ENCODE measurements at regions not wholly inside any gene's neighbourhood (a gene's known extent, or its start where the extent isn't known, plus 50 kb on each side); places are given as distances from the start of the nearest gene placed in this dataset.
"Not testable (repeated sequence)": the region's sequence is repeated elsewhere in the genome, so short reads cannot be mapped to it uniquely, and the experiment has no call there.

GRCh38 chr10:16117305-16117695 lies 257.0 kb upstream of the MINDY3 start:
- no peak for ATAC-seq

- no peak for ATAC-seq
Observed at GRCh38 chr10:16119445-16119844, 259.1 kb upstream of the MINDY3 start.

- no peak for ATAC-seq
Observed at GRCh38 chr10:16120563-16120962, 260.3 kb upstream of the MINDY3 start.

GRCh38 chr10:16141499-16141898 lies 281.2 kb upstream of the MINDY3 start:
- no peak for ATAC-seq

- ATAC-seq, result no peak
Observed at GRCh38 chr10:16146993-16147392, 286.7 kb upstream of the MINDY3 start.

GRCh38 chr10:16155834-16156233 lies 281.0 kb upstream of the PTER start:
- ATAC-seq, result no peak

- no peak for ATAC-seq
Observed at GRCh38 chr10:16156681-16157080, 280.1 kb upstream of the PTER start.

- ATAC-seq, result not testable (repeated sequence)
Observed at GRCh38 chr10:16165067-16165466, 271.7 kb upstream of the PTER start.

- no peak for ATAC-seq
Observed at GRCh38 chr10:16182144-16182543, 254.7 kb upstream of the PTER start.

GRCh38 chr10:16182688-16183087 lies 254.1 kb upstream of the PTER start:
- no peak for ATAC-seq

- ATAC-seq, result no peak
Observed at GRCh38 chr10:16184096-16184597, 252.7 kb upstream of the PTER start.

- no peak for ATAC-seq
Observed at GRCh38 chr10:16184906-16185305, 251.9 kb upstream of the PTER start.

- no peak for ATAC-seq
Observed at GRCh38 chr10:16186564-16186963, 250.2 kb upstream of the PTER start.

- no peak for ATAC-seq
Observed at GRCh38 chr10:16187161-16187560, 249.6 kb upstream of the PTER start.

GRCh38 chr10:16192337-16192736 lies 244.5 kb upstream of the PTER start:
- ATAC-seq, result no peak

GRCh38 chr10:16193241-16193640 lies 243.6 kb upstream of the PTER start:
- ATAC-seq, result no peak

- no peak for ATAC-seq
Observed at GRCh38 chr10:16195178-16195769, 241.5 kb upstream of the PTER start.

- ATAC-seq, result no peak
Observed at GRCh38 chr10:16195894-16196293, 240.9 kb upstream of the PTER start.

- ATAC-seq, result no peak
Observed at GRCh38 chr10:16199216-16199615, 237.6 kb upstream of the PTER start.

- not testable (repeated sequence) for ATAC-seq
Observed at GRCh38 chr10:16223618-16224017, 213.2 kb upstream of the PTER start.

- no peak for ATAC-seq
Observed at GRCh38 chr10:16227674-16228073, 209.1 kb upstream of the PTER start.

GRCh38 chr10:16231176-16231575 lies 205.6 kb upstream of the PTER start:
- ATAC-seq, result no peak

GRCh38 chr10:16231734-16232435 lies 204.9 kb upstream of the PTER start:
- no peak for ATAC-seq

GRCh38 chr10:16232441-16232840 lies 204.4 kb upstream of the PTER start:
- ATAC-seq, result no peak

- no peak for ATAC-seq
Observed at GRCh38 chr10:16234916-16235315, 201.9 kb upstream of the PTER start.

Data from esophagus mucosa (tissue), 1 donor.